SKM-1 (cell line): ENCODE measurements at regions not wholly inside any gene's neighbourhood (a gene's known extent, or its start where the extent isn't known, plus 50 kb on each side); places are given as distances from the start of the nearest gene placed in this dataset.

Experiments
- DNase-seq: peaks from one replicate; lab custom pipeline; 2025; ENCODE audit not compliant: unreplicated experiment; lab: John Stamatoyannopoulos, UW

- DNase-seq: no peak
Observed at GRCh38 chr7:18401757-18402156, 93.8 kb upstream of the HDAC9 start.

- DNase-seq: no peak
Observed at GRCh38 chr7:18402488-18403183, 92.9 kb upstream of the HDAC9 start.

- DNase-seq: no peak
Observed at GRCh38 chr7:18405726-18406125, 89.8 kb upstream of the HDAC9 start.

- DNase-seq: no peak
Observed at GRCh38 chr7:18407385-18407784, 88.2 kb upstream of the HDAC9 start.

GRCh38 chr7:18408461-18408860 is 87.1 kb upstream of the HDAC9 start:
- DNase-seq: no peak

GRCh38 chr7:18408868-18409267 is 86.7 kb upstream of the HDAC9 start:
- no peak for DNase-seq

- DNase-seq: no peak
Observed at GRCh38 chr7:18413447-18413846, 82.1 kb upstream of the HDAC9 start.

- no peak for DNase-seq
Observed at GRCh38 chr7:18414885-18415284, 80.7 kb upstream of the HDAC9 start.

GRCh38 chr7:18416988-18417387 is 78.6 kb upstream of the HDAC9 start:
- no peak for DNase-seq

- DNase-seq: no peak
Observed at GRCh38 chr7:18419456-18419855, 76.1 kb upstream of the HDAC9 start.

GRCh38 chr7:18420108-18420507 is 75.4 kb upstream of the HDAC9 start:
- no peak for DNase-seq

- no peak for DNase-seq
Observed at GRCh38 chr7:18420748-18421147, 74.8 kb upstream of the HDAC9 start.

- no peak for DNase-seq
Observed at GRCh38 chr7:18421297-18422002, 74.1 kb upstream of the HDAC9 start.

GRCh38 chr7:18425227-18425626 is 70.3 kb upstream of the HDAC9 start:
- DNase-seq: no peak

GRCh38 chr7:18425838-18426445 is 69.6 kb upstream of the HDAC9 start:
- DNase-seq: no peak

GRCh38 chr7:18426564-18427226 is 68.9 kb upstream of the HDAC9 start:
- no peak for DNase-seq

- DNase-seq: no peak
Observed at GRCh38 chr7:18429547-18429946, 66.0 kb upstream of the HDAC9 start.

GRCh38 chr7:18430810-18431209 is 64.7 kb upstream of the HDAC9 start:
- DNase-seq: no peak

- DNase-seq: no peak
Observed at GRCh38 chr7:18434171-18434570, 61.4 kb upstream of the HDAC9 start.

GRCh38 chr7:18437101-18437500 is 58.4 kb upstream of the HDAC9 start:
- DNase-seq: no peak

GRCh38 chr7:18440934-18441333 is 54.6 kb upstream of the HDAC9 start:
- no peak for DNase-seq

- DNase-seq: no peak
Observed at GRCh38 chr7:18444826-18445225, 50.7 kb upstream of the HDAC9 start.
